SU-DHL-6 (cell line): ENCODE measurements at regions not wholly inside any gene's neighbourhood (a gene's known extent, or its start where the extent isn't known, plus 50 kb on each side); places are given as distances from the start of the nearest gene placed in this dataset.

Experiments
- H2AFZ ChIP-seq: fragments of 200-600 bp; sonication (generic); 2 replicates; pipeline ENCODE4 v1.6.1; 2014; ENCODE audit warnings: low read depth, mild to moderate bottlenecking, moderate library complexity, mixed read lengths, antibody characterized with exemption, low read length; ENCODE audit not compliant: severe bottlenecking
- H3F3A ChIP-seq: fragments of 200-600 bp; shearing (Covaris generic); 2 replicates; pipeline ENCODE4 v1.6.0; 2016; ENCODE audit warnings: antibody characterized with exemption, mild to moderate bottlenecking; ENCODE audit not compliant: insufficient read depth
- H3K27ac ChIP-seq: fragments of 200-600 bp; sonication (generic); 2 replicates; pipeline ENCODE4 v1.5.1; 2016; ENCODE audit warnings: low read depth, mild to moderate bottlenecking, low read length, moderate library complexity, mixed read lengths
- H3K27me3 ChIP-seq: fragments of 200-600 bp; sonication (generic), shearing (Covaris generic); 2 replicates; pipeline ENCODE4 v1.6.0; 2014; ENCODE audit warnings: mild to moderate bottlenecking, low read length
- H3K36me3 ChIP-seq: fragments of 200-600 bp; sonication (generic); 2 replicates; pipeline ENCODE4 v1.6.1; 2014; ENCODE audit warnings: mild to moderate bottlenecking, low read length, mixed read lengths
- H3K4me2 ChIP-seq: fragments of 300-600, 200-600 bp; shearing (Covaris generic), sonication (generic); 2 replicates; pipeline ENCODE4 v1.6.0; 2014; ENCODE audit warnings: low read length, low read depth, mild to moderate bottlenecking; ENCODE audit not compliant: poor library complexity, severe bottlenecking
- H3K4me3 ChIP-seq: fragments of 200-600 bp; sonication (generic); 2 replicates; pipeline ENCODE4 v1.5.1; 2014; ENCODE audit warnings: antibody characterized with exemption, low read length, mild to moderate bottlenecking, mixed read lengths; ENCODE audit not compliant: insufficient read depth, poor library complexity, severe bottlenecking
- H3K79me2 ChIP-seq: fragments of 200-600 bp; sonication (generic); 2 replicates; pipeline ENCODE4 v1.6.1; 2014; ENCODE audit warnings: mild to moderate bottlenecking, low read length, moderate library complexity; ENCODE audit not compliant: insufficient read depth
- H3K9ac ChIP-seq: fragments of 200-600 bp; sonication (generic); 2 replicates; pipeline ENCODE4 v1.7.0; 2014; ENCODE audit warnings: mild to moderate bottlenecking, low read length
- H3K9me2 ChIP-seq: fragments of 200-600 bp; sonication (generic); replicated peaks from 2 replicates; pipeline ENCODE4 v1.6.1; 2014; ENCODE audit warnings: low read length; ENCODE audit not compliant: insufficient read depth
- H3K9me3 ChIP-seq: fragments of 200-600 bp; sonication (generic); 2 replicates; pipeline ENCODE4 v1.6.1; 2014; ENCODE audit warnings: low read length, mixed read lengths; ENCODE audit not compliant: insufficient read depth
- H4K20me1 ChIP-seq: fragments of 200-600 bp; sonication (generic); 2 replicates; pipeline ENCODE4 v1.6.1; 2014; ENCODE audit warnings: low read depth, mild to moderate bottlenecking, antibody characterized with exemption, low read length, moderate library complexity, mixed read lengths
- CTCF ChIP-seq: fragments of 200-600 bp; sonication (generic); IDR thresholded peaks from one replicate; pipeline ENCODE4 v1.5.1; 2017; ENCODE audit warnings: antibody characterized with exemption, mild to moderate bottlenecking, low read length, moderate library complexity; ENCODE audit not compliant: insufficient read depth, poor library complexity, severe bottlenecking
- EZH2phosphoT487 ChIP-seq: fragments of 200-600 bp; sonication (generic), shearing (Covaris generic); conservative IDR thresholded peaks from 2 replicates; pipeline ENCODE4 v1.6.1; 2018; ENCODE audit warnings: mild to moderate bottlenecking, antibody characterized with exemption, low read length, moderate library complexity, mixed read lengths

GRCh38 chr2:133884739-133885381, 316.6 kb upstream of the NCKAP5 start:
- Histone ChIP-seq H3K9ac (no peak overlapping the region), H3K27me3 (no peaks in the 10 kb centered on the region), H4K20me1 (no peaks in the 10 kb centered on the region), H3K4me2 (no peak overlapping the region), H2AFZ (no peak overlapping the region), H3K79me2 (no peaks in the 10 kb centered on the region), H3K9me3 (no peaks in the 10 kb centered on the region), H3F3A (no peaks in the 10 kb centered on the region), H3K27ac (no peak overlapping the region), H3K36me3 (no peaks in the 10 kb centered on the region), H3K9me2 (no peaks in the 10 kb centered on the region), H3K4me3 (no peak overlapping the region)
- TF ChIP-seq CTCF (no peak), EZH2phosphoT487 (no peak)

DNA sequence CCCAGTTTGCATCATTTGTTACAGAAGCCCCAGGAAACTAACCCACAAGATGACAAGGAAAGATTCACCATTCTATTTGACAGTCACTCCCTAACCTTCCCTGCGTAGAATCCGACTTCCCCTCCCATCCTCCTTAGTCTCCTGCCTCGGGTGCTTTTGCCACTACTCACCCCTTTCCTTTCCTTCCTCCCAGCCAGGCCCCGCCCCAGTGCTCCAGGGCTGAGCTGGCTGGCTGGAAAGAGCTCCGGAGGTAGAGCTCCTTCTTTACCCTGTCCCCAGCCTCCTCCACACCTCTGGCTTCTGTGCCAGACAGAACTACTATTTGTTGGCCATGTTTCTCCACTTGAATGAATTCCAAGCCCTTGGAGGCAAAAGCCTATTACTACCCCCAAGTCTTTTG, 317.6 kb upstream of the NCKAP5 start:
- Histone ChIP-seq H4K20me1 (no peaks in the 10 kb centered on the region), H3K9me3 (no peaks in the 10 kb centered on the region), H3K9me2 (no peaks in the 10 kb centered on the region), H3K9ac (no peak overlapping the region), H3K4me2 (no peak overlapping the region), H3K36me3 (no peaks in the 10 kb centered on the region), H3F3A (no peaks in the 10 kb centered on the region), H3K27ac (no peak overlapping the region), H3K27me3 (no peaks in the 10 kb centered on the region), H3K79me2 (no peaks in the 10 kb centered on the region), H3K4me3 (no peak overlapping the region), H2AFZ (no peak overlapping the region)
- TF ChIP-seq CTCF: no peak
- no peak for TF ChIP-seq EZH2phosphoT487

DNA sequence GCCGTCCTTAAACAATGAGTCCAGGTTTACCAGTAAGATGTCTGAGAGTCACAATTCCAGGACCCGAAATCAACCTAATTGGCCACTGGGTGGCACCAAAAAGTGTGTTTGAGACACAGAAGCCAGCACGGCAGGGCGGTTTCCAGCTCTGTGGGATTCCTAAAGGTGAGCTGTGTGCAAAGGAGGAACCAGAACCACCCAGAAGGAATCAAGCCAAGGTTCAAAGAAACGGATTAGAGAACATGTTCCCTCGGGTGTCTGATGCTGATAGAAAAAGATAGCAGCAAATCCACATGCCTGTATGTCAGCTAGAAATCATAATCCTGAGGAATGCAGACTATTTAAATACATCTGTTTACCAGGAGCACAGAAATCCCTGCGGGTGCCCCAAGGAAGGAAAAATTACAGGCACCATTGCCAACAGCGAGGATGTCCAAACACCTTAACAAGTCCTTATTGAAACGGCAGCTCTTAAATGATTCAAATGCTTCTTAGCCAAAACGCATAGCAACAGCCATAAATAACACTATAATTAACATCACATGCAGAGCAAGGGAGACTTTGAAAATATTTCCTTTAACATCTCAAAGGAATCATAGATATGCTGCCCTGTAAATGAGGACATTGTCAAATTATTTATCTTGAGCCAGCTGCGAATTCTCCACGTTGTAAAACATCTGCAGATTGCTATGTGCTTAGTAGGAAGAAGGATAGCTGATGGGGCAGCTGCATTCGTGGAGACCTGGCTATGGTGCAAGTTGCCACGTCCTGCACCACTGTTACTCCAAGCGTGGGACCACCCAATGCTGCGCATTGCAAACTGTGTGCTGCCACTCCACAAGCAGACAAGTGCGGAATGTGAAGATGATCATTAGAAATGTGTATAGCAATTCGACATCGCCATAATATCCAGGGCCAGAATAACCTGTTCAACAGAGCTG, 318.7 kb upstream of the NCKAP5 start:
- no peak overlapping the region for H3K4me2 ChIP-seq
- TF ChIP-seq EZH2phosphoT487: no peak
- peak; percentile 59 for TF ChIP-seq CTCF
- H4K20me1 ChIP-seq: no peaks in the 10 kb centered on the region
- H3K4me3 ChIP-seq: no peak overlapping the region
- no peaks in the 10 kb centered on the region for H3K36me3 ChIP-seq
- no peaks in the 10 kb centered on the region for H3K79me2 ChIP-seq
- no peak overlapping the region for H2AFZ ChIP-seq
- no peaks in the 10 kb centered on the region for H3K9me2 ChIP-seq
- no peak overlapping the region for H3K9ac ChIP-seq
- no peak overlapping the region for H3K27ac ChIP-seq
- no peaks in the 10 kb centered on the region for H3F3A ChIP-seq
- H3K27me3 ChIP-seq: no peaks in the 10 kb centered on the region
- H3K9me3 ChIP-seq: no peaks in the 10 kb centered on the region
